Adipocyte (in vitro differentiated cells): ENCODE measurements at regions not wholly inside any gene's neighbourhood (a gene's known extent, or its start where the extent isn't known, plus 50 kb on each side); places are given as distances from the start of the nearest gene placed in this dataset.
"Not testable (repeated sequence)": the region's sequence is repeated elsewhere in the genome, so short reads cannot be mapped to it uniquely, and the experiment has no call there.

Experiments used
- DNase-seq: peaks from one replicate; pipeline ENCODE4 v3.0.0-alpha.2; 2015; ENCODE audit warnings: low read depth
- H3K27me3 ChIP-seq: replicated peaks from 2 replicates; pipeline ENCODE4 v1.7.0; 2013; ENCODE audit warnings: mild to moderate bottlenecking, low read length, moderate library complexity; ENCODE audit not compliant: control insufficient read depth, insufficient read depth
- H3K36me3 ChIP-seq: 2 replicates; pipeline ENCODE4 v1.7.0; 2013; ENCODE audit warnings: low read length, mild to moderate bottlenecking, moderate library complexity; ENCODE audit not compliant: control insufficient read depth, insufficient read depth, severe bottlenecking
- H3K4me1 ChIP-seq: 2 replicates; pipeline ENCODE4 v1.7.0; 2013; ENCODE audit warnings: mild to moderate bottlenecking, low read length, moderate library complexity; ENCODE audit not compliant: control insufficient read depth, insufficient read depth
- H3K4me3 ChIP-seq: 2 replicates; pipeline ENCODE4 v1.7.0; 2013; ENCODE audit warnings: mild to moderate bottlenecking, low read length, moderate library complexity
- H3K9ac ChIP-seq: 2 replicates; pipeline ENCODE4 v1.7.0; 2013; ENCODE audit warnings: mild to moderate bottlenecking, low read length, moderate library complexity
- H3K9me3 ChIP-seq: 2 replicates; pipeline ENCODE4 v1.7.0; 2013; ENCODE audit warnings: mild to moderate bottlenecking, low read length, moderate library complexity; ENCODE audit not compliant: control insufficient read depth

DNA sequence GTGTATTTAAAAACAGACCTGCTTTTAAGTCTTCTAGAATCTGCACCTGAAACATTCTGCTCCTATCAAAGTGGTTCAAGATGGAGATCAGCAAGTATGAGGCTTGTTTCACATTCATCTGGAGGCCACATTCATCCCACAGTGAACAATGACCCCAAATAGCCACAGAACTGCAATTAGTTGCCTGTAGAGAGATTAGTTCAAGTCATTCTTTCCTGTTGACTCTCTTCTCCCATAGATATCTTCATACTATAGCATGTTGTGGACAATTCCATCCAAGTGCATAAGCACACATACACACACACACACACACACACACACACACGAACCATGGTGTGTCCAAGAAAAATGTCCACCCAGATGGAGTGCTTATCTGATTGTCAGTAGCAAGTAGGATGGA, 101.7 kb upstream of the FGGY start:
- Histone ChIP-seq H3K4me3 (no peak overlapping the region), H3K27me3 (no peaks in the 10 kb centered on the region), H3K9me3 (no peaks in the 10 kb centered on the region), H3K36me3 (no peaks in the 10 kb centered on the region), H3K9ac (no peak overlapping the region), H3K4me1 (peaks cover 3% of the 10 kb centered on the region)
- no peak for DNase-seq

GRCh38 chr1:59198564-59198963, 98.3 kb upstream of the FGGY start:
- Histone ChIP-seq H3K27me3 (no peaks in the 10 kb centered on the region), H3K4me3 (no peak overlapping the region), H3K9me3 (no peaks in the 10 kb centered on the region), H3K36me3 (no peaks in the 10 kb centered on the region), H3K9ac (no peak overlapping the region), H3K4me1 (peaks cover 14% of the 10 kb centered on the region)
- DNase-seq: no peak

GRCh38 chr1:59199147-59199546, 97.7 kb upstream of the FGGY start:
- no peak for DNase-seq
- H3K4me1 ChIP-seq: peaks cover 20% of the 10 kb centered on the region
- no peak overlapping the region for H3K9ac ChIP-seq
- H3K9me3 ChIP-seq: no peaks in the 10 kb centered on the region
- no peaks in the 10 kb centered on the region for H3K36me3 ChIP-seq
- H3K27me3 ChIP-seq: no peaks in the 10 kb centered on the region
- no peak overlapping the region for H3K4me3 ChIP-seq

DNA sequence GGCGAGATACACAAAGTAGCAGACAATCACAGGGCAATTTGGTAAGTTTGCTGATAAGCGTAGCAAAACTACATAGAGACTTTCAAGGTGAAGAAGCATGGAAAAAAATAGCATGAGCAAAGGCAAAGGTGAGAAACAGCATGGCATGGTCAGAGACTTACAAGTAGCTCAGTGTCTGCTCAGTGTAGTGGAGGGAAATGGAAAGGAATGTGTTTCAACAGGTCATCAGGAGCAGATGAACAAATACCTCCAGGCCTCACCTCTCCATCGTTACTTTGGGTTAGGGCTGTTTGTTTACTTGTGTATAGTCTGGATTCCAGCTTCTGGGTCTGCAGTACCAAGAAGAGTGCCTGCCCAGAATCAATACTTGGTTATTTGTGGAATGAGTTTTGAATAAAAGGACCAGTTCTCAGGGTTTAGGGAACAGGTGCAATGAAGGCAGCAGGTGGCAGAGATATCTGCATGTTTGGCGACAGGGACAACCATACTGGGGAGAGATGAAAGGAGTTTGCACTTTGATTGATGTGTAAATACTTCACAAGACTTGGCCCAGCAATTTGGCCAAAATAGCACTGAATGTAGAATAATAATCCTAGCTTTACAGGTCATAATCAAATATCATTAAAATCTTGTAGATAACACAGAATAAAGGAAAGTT, 97.0 kb upstream of the FGGY start:
- peaks cover 21% of the 10 kb centered on the region for H3K4me1 ChIP-seq
- no peak overlapping the region for H3K4me3 ChIP-seq

GRCh38 chr1:59201341-59201740, 95.6 kb upstream of the FGGY start:
- Histone ChIP-seq H3K4me1 (peaks cover 21% of the 10 kb centered on the region), H3K27me3 (no peaks in the 10 kb centered on the region), H3K36me3 (no peaks in the 10 kb centered on the region), H3K4me3 (no peak overlapping the region), H3K9ac (no peak overlapping the region), H3K9me3 (peaks cover 6% of the 10 kb centered on the region)
- DNase-seq: no peak

More for the DNA sequence above, 97.0 kb upstream of the FGGY start:
- no peaks in the 10 kb centered on the region for H3K36me3 ChIP-seq
- H3K9me3 ChIP-seq: peaks cover 4% of the 10 kb centered on the region
- H3K27me3 ChIP-seq: no peaks in the 10 kb centered on the region
- no peak for DNase-seq
- no peak overlapping the region for H3K9ac ChIP-seq

DNA sequence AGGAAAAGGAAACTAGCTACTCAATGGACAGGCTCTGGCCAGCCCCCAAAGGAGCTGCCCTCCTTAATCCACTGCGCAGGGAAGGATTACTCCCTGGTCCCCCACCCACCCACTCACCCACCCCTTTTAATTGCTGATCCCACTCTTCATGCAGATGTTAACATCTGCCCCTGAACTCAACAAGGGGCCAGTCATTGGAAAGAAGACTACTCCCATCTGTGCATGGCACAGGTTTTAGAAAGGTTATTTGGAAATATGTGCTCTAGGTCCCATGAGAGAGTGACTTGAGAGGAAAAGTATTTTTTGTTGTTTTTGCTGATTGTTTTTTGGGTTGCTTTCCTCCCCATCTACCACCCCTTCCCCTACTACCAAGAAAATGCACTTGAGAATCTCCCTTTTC, 94.4 kb upstream of the FGGY start:
- no peak overlapping the region for H3K4me3 ChIP-seq
- H3K9ac ChIP-seq: no peak overlapping the region
- H3K4me1 ChIP-seq: peaks cover 21% of the 10 kb centered on the region
- DNase-seq: no peak
- H3K27me3 ChIP-seq: no peaks in the 10 kb centered on the region
- no peaks in the 10 kb centered on the region for H3K36me3 ChIP-seq
- H3K9me3 ChIP-seq: peaks cover 6% of the 10 kb centered on the region

DNA sequence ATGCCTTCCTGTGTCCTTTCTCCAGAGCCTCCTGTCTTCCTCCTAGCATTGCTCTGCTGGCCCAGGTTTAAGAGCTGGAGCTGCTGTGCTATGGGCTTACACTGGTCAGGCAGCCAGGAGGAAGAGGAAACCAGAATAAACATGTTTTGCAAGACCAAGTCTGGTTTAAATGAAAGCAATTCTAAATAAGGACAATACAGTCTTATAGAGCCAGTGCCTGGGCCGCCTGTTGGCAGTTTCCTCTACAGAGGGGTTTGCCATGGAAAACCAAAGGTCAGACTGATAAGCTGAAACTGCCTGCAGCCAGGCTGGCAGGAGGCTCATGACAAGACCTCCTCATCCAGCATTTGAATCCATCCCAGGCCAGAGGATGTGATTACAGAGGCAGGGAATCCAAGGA, 92.9 kb upstream of the FGGY start:
- Histone ChIP-seq H3K9ac (peak overlapping the region; percentile 13), H3K4me3 (no peak overlapping the region), H3K27me3 (no peaks in the 10 kb centered on the region), H3K4me1 (peaks cover 18% of the 10 kb centered on the region), H3K36me3 (no peaks in the 10 kb centered on the region), H3K9me3 (peaks cover 6% of the 10 kb centered on the region)
- peak; percentile 69 for DNase-seq

- not testable (repeated sequence) for H3K9me3 ChIP-seq, DNase-seq, H3K36me3 ChIP-seq, H3K4me3 ChIP-seq, H3K27me3 ChIP-seq, H3K9ac ChIP-seq
- peaks cover 18% of the 10 kb centered on the region for H3K4me1 ChIP-seq
These were observed 90.3 kb upstream of the FGGY start for GRCh38 chr1:59206616-59207015.

GRCh38 chr1:59210430-59210829, 86.5 kb upstream of the FGGY start:
- not testable (repeated sequence) for DNase-seq, H3K36me3 ChIP-seq, H3K4me1 ChIP-seq, H3K4me3 ChIP-seq, H3K9me3 ChIP-seq, H3K9ac ChIP-seq, H3K27me3 ChIP-seq

DNA sequence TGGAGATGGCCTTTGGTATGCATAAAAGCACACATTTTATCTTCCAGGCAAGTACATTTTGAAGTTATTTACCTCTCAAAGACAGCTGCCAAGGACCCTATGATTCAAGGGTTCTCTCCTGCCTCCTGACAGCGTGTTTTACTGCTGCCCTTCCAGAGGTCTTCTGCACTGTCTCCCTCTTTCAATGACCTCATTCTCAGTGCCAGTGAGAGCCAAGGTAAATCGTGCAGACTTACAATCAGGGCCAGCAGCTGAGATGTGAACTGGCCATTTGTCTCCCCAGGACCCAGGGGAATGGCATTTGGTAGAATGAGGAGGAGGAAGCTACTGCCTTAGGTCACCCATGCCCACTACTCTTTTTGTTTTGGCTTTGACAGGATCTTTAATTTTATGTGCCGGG, 84.2 kb upstream of the FGGY start:
- Histone ChIP-seq H3K4me1 (peaks cover under 1% of the 10 kb centered on the region), H3K36me3 (no peaks in the 10 kb centered on the region), H3K27me3 (no peaks in the 10 kb centered on the region), H3K4me3 (no peak overlapping the region), H3K9ac (no peak overlapping the region), H3K9me3 (no peaks in the 10 kb centered on the region)
- DNase-seq: no peak

DNA sequence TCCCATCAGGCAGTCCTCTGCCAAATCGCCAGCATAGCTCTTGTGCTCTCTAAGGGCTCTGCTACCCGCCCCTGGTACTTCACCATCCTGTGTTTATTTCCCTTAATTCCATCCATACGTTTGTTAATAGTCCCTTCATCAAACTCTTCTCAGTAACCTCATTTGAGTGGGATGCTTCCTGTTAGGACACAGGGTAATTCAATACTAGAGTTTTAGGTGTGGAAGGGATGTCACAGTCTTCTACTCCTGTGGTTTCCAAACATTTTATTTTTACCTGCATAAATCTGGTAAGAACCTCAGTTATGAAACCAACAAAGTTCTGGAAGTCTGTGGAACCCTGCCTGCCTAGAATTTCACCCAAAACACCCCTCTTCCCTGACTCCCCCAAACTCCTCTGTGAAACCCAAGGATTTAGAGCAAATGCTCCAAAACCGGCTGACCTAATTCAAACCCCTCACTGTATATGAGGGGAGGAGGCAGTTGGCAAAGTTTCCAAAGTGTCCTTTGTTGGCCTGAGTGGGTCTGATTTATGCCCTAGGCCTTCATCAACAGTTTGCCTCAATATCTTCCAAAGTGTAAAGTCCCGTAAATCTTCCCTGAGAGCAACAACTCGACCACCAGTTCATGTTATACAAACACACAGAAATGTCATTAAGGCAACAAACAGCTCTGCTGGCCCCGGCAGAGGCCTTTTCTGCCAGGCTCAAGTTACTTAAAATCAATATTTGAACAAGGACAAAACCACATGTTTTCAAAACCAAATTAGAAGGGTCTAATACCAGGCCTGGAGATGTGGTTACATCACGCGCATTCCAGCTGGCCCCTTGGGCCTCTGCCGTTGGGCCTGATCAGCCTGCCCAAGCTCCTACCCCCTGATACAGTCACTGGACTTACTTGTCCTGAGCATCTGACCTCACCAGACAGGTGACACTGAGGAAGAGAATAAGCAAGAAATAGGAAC, 82.4 kb upstream of the FGGY start:
- Histone ChIP-seq H3K9ac (no peak overlapping the region), H3K4me3 (no peak overlapping the region), H3K36me3 (no peaks in the 10 kb centered on the region), H3K4me1 (peaks cover 14% of the 10 kb centered on the region), H3K9me3 (no peaks in the 10 kb centered on the region), H3K27me3 (no peaks in the 10 kb centered on the region)
- DNase-seq: peak; percentile 44
